Natural killer cell (primary cell): ENCODE measurements at regions not wholly inside any gene's neighbourhood (a gene's known extent, or its start where the extent isn't known, plus 50 kb on each side); places are given as distances from the start of the nearest gene placed in this dataset.

Experiments
- ATAC-seq, 3 donors: fragments of 150-1000 bp in 2 of 3; fragments of 200-7000 bp in 1 of 3; cut with Tn5 transposase; 1 replicate in 1 of 3; 2 replicates in 2 of 3; pipeline ENCODE4 v1.10.0; 2021; ENCODE audit warnings: mild to moderate bottlenecking in 2 of 3, moderate library complexity in 2 of 3
- DNase-seq, 2 donors: peaks; one replicate each; pipeline versions ENCODE4 v3.0.0 to v3.0.0-alpha.2; 2013 to 2021; ENCODE audit warnings: mixed read lengths in 1 of 2
- H3K27ac ChIP-seq: one replicate; pipeline ENCODE4 v1.5.1; 2013; ENCODE audit warnings: mild to moderate bottlenecking, low read length
- H3K27me3 ChIP-seq: one replicate; pipeline ENCODE4 v1.6.1; 2013; ENCODE audit warnings: low read length; ENCODE audit not compliant: control insufficient read depth, insufficient read depth
- H3K36me3 ChIP-seq: one replicate; pipeline ENCODE4 v1.6.1; 2013; ENCODE audit warnings: low read length; ENCODE audit not compliant: control insufficient read depth, insufficient read depth
- H3K4me1 ChIP-seq: one replicate; pipeline ENCODE4 v1.6.1; 2013; ENCODE audit warnings: low read length; ENCODE audit not compliant: control insufficient read depth, insufficient read depth
- H3K4me3 ChIP-seq: one replicate; pipeline ENCODE4 v1.5.1; 2013; ENCODE audit warnings: low read length
- H3K9me3 ChIP-seq: one replicate; pipeline ENCODE4 v1.6.1; 2013; ENCODE audit warnings: low read length; ENCODE audit not compliant: control insufficient read depth, insufficient read depth
- H3K27ac Mint-ChIP-seq, 2 donors: one replicate each; pipeline ENCODE4 v1.8.0; 2022; ENCODE audit warnings: mild to moderate bottlenecking in 2 of 2, mixed read lengths in 2 of 2, moderate library complexity in 1 of 2
- H3K27me3 Mint-ChIP-seq, 2 donors: one replicate each; pipeline ENCODE4 v1.8.0; 2022; ENCODE audit warnings: low read depth in 2 of 2, mixed read lengths in 2 of 2
- H3K36me3 Mint-ChIP-seq: one replicate; pipeline ENCODE4 v1.8.0; 2022; ENCODE audit warnings: mixed read lengths
- H3K4me1 Mint-ChIP-seq, 2 donors: one replicate each; pipeline ENCODE4 v1.8.0; 2022; ENCODE audit warnings: mixed read lengths in 2 of 2
- H3K4me3 Mint-ChIP-seq: one replicate; pipeline ENCODE4 v1.8.0; 2022; ENCODE audit warnings: mild to moderate bottlenecking, moderate library complexity, mixed read lengths
- H3K9me3 Mint-ChIP-seq, 2 donors: one replicate each; pipeline ENCODE4 v1.8.0; 2022; ENCODE audit warnings: mixed read lengths in 2 of 2
- WGBS: methylation state at CpG from one replicate; pipeline ENCODE4 v1.1.7; 2013; ENCODE audit warnings: missing lambda C conversion rate; ENCODE audit not compliant: insufficient coverage; 5-methylcytosine and 5-hydroxymethylcytosine counted together
- intact Hi-C: fragments of 100-400 bp; cut with micrococcal nuclease; formaldehyde crosslinking; loops from one replicate; pipeline ENCODE4 v1.14.2; 2022
- TF ChIP-seq, protein P1 (sequence below): fragments of 200-600 bp; IDR thresholded peaks from one replicate; pipeline ENCODE4 v1.8.0; 2022; ENCODE audit warnings: antibody characterized with exemption

DNA sequence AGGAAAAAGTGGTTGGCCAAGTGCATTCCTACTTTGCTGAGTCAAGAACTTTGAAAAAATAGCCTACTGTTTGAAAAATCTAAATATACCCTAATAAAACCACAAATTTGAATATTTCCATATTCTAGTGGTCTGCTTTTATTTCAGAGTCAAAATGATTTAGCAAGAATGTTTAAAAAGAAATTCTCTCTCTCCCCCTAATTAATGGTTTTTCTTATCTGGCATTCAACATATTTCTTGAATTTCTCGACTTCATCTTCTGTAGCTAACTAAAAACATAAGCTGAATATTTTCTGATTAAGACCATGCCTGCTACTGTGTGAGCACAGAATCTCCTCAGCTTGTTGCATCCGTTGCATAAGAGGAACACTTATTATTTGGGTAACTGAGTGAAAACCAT is 563.5 kb upstream of the TBL1XR1 start:
- no peak overlapping the region for H3K4me3 ChIP-seq
- H3K27me3 ChIP-seq: no peaks in the 10 kb centered on the region
- no peaks in the 10 kb centered on the region for H3K36me3 ChIP-seq
- TF ChIP-seq, protein P1, sequence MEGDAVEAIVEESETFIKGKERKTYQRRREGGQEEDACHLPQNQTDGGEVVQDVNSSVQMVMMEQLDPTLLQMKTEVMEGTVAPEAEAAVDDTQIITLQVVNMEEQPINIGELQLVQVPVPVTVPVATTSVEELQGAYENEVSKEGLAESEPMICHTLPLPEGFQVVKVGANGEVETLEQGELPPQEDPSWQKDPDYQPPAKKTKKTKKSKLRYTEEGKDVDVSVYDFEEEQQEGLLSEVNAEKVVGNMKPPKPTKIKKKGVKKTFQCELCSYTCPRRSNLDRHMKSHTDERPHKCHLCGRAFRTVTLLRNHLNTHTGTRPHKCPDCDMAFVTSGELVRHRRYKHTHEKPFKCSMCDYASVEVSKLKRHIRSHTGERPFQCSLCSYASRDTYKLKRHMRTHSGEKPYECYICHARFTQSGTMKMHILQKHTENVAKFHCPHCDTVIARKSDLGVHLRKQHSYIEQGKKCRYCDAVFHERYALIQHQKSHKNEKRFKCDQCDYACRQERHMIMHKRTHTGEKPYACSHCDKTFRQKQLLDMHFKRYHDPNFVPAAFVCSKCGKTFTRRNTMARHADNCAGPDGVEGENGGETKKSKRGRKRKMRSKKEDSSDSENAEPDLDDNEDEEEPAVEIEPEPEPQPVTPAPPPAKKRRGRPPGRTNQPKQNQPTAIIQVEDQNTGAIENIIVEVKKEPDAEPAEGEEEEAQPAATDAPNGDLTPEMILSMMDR: no peak
- Mint-ChIP-seq H3K4me3 (no peak overlapping the region), H3K36me3 (no peaks in the 10 kb centered on the region), H3K27me3 (no peaks in the 10 kb centered on the region), H3K27ac (no peak overlapping the region), H3K4me1 (peaks cover 9 to 10% of the 10 kb centered on the region in 2 donors), H3K9me3 (peaks cover 0 to 2% of the 10 kb centered on the region in 2 donors)
- intact Hi-C loops: no loop called here
- no peaks in the 10 kb centered on the region for H3K9me3 ChIP-seq
- ATAC-seq: no peak
- H3K4me1 ChIP-seq: no peaks in the 10 kb centered on the region
- WGBS: 69% methylated on average over 1 of the region's 2 CpGs
- H3K27ac ChIP-seq: no peak overlapping the region
- no peak for DNase-seq

DNA sequence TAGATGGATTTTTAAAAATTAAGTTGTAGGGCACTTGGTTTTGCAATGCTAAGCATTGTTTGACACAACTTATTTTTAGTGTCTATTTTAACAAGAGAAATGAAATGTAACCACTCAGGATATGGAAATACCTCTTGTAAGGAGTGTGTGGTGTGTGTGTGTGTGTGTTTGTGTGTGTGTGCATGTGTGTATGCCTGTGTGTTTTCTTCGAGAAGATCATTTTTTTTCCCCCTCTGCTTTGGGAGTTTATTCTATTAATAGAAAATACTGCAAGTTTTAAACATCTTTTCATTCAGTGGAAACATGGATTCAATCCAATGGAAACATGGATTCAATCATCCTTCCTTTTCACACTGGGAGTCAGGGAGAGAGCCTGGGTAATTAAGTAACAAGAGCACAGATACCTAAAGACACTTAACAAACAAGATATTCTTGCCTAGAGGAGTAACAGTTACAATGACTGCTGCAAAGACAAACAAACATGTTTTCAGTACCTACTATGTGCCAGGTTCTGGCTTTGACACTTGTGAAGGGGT is 567.2 kb upstream of the TBL1XR1 start:
- H3K9me3 ChIP-seq: peaks cover 7% of the 10 kb centered on the region
- Mint-ChIP-seq H3K27me3 (no peaks in the 10 kb centered on the region), H3K4me1 (peaks cover 5 to 10% of the 10 kb centered on the region in 2 donors), H3K9me3 (peaks cover 2 to 4% of the 10 kb centered on the region in 2 donors), H3K36me3 (peaks cover 7% of the 10 kb centered on the region), H3K27ac (no peak overlapping the region), H3K4me3 (no peak overlapping the region)
- ATAC-seq: no peak
- no peak overlapping the region for H3K4me3 ChIP-seq
- H3K4me1 ChIP-seq: no peaks in the 10 kb centered on the region
- no peak overlapping the region for H3K27ac ChIP-seq
- no CpG with 5 or more reads among the region's 1 CpG for WGBS
- no peak for DNase-seq
- TF ChIP-seq, protein P1: no peak
- intact Hi-C loops: no loop called here
- no peaks in the 10 kb centered on the region for H3K36me3 ChIP-seq
- H3K27me3 ChIP-seq: no peaks in the 10 kb centered on the region

DNA sequence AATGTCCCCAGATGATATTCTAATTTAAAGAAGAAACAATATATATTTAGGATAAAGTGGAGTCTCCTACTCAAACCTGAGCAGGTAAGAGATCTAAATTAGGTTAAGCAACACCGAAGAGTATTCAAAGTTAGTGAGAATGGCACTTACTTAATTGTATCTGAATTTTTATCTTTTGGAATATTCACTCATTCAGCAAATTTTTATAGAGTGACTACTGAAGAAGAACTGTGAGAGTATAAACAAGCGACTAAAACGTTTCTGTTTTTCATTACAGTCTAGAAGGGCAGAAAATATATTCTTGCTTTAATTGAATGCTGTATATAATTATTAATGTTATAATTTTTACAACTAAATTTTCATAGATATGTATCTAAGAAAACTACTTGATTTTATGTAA is 567.7 kb upstream of the TBL1XR1 start:
- H3K9me3 Mint-ChIP-seq: peaks cover 2 to 5% of the 10 kb centered on the region in 2 donors
- no peaks in the 10 kb centered on the region for H3K27me3 ChIP-seq
- peaks cover 5 to 10% of the 10 kb centered on the region in 2 donors for H3K4me1 Mint-ChIP-seq
- no peaks in the 10 kb centered on the region for H3K4me1 ChIP-seq
- no peak overlapping the region for H3K27ac Mint-ChIP-seq
- DNase-seq (no peak), ATAC-seq (no peak)
- peaks cover 7% of the 10 kb centered on the region for H3K36me3 Mint-ChIP-seq
- TF ChIP-seq, protein P1: no peak
- intact Hi-C loops: no loop called here
- no peak overlapping the region for H3K27ac ChIP-seq
- WGBS: no CpG with 5 or more reads among the region's 3 CpGs
- peaks cover 7% of the 10 kb centered on the region for H3K9me3 ChIP-seq
- no peak overlapping the region for H3K4me3 ChIP-seq
- H3K4me3 Mint-ChIP-seq: no peak overlapping the region
- no peaks in the 10 kb centered on the region for H3K36me3 ChIP-seq
- H3K27me3 Mint-ChIP-seq: no peaks in the 10 kb centered on the region
